Stomach (tissue), 8 donors: ENCODE measurements at regions not wholly inside any gene's neighbourhood (a gene's known extent, or its start where the extent isn't known, plus 50 kb on each side); places are given as distances from the start of the nearest gene placed in this dataset.

ENCODE experiments used
- DNase-seq, 2 donors: peaks; one replicate each; pipeline versions ENCODE4 v3.0.0 to v3.0.0-alpha.2; 2013 to 2019
- H3K27ac ChIP-seq, 5 donors: fragments of 200-600 bp in 4 of 5; sonication (generic) in 4 of 5; one replicate each; pipeline ENCODE4 v1.5.1; 2013 to 2019; ENCODE audit warnings: mild to moderate bottlenecking in 1 of 5, moderate library complexity in 1 of 5
- H3K27me3 ChIP-seq, 3 donors: fragments of 200-600 bp; sonication (generic); one replicate each; pipeline ENCODE4 v1.5.1; 2017 to 2019; ENCODE audit warnings: mixed run types in 1 of 3
- H3K36me3 ChIP-seq, 4 donors: fragments of 200-600 bp; sonication (generic); 1 replicate in 3 of 4; 2 replicates in 1 of 4; pipeline ENCODE4 v1.5.1; 2016 to 2019
- H3K4me1 ChIP-seq, 4 donors: fragments of 200-600 bp; sonication (generic); one replicate each; pipeline ENCODE4 v1.5.1; 2016 to 2019
- H3K4me3 ChIP-seq, 4 donors: fragments of 200-600 bp; sonication (generic) in 3 of 4; one replicate each; pipeline ENCODE4 v1.5.1; 2016 to 2019; ENCODE audit warnings: mild to moderate bottlenecking in 1 of 4
- H3K9me3 ChIP-seq, 4 donors: fragments of 200-600 bp; sonication (generic); one replicate each; pipeline ENCODE4 v1.5.1; 2016 to 2019
- EP300 ChIP-seq: sonication (generic); formaldehyde crosslinking; IDR thresholded peaks from one replicate; pipeline ENCODE4 v1.6.1; 2017; ENCODE audit warnings: antibody characterized with exemption
- POLR2A ChIP-seq, 4 donors: fragments of 450-650 bp; IDR thresholded peaks; one replicate each; pipeline ENCODE4 v1.6.1; 2016; ENCODE audit warnings: antibody characterized with exemption in 4 of 4, control low read depth in 2 of 4, mild to moderate bottlenecking in 1 of 4, moderate library complexity in 1 of 4
- POLR2AphosphoS5 ChIP-seq, 3 donors: sonication (generic); formaldehyde crosslinking; IDR thresholded peaks; one replicate each; pipeline ENCODE4 v1.6.1; 2016; ENCODE audit warnings: antibody characterized with exemption in 3 of 3
- WGBS, 5 donors: extraction: QIAGEN DNeasy Blood & Tissue Kit in 3 of 5; methylation state at CpG; one replicate each; pipeline versions ENCODE4 v1.1.5 to v1.1.7; 2013 to 2018; 5-methylcytosine and 5-hydroxymethylcytosine counted together
- intact Hi-C: fragments of 100-400 bp; cut with DNase I; formaldehyde crosslinking; loops from one replicate; pipeline ENCODE4 v1.15.1; 2023; ENCODE audit warnings: low total_unique reads
- TF ChIP-seq, protein P1 (sequence below), 7 experiments: fragments of 450-650 bp in 4 of 7; fragments of 200-600 bp in 3 of 7; sonication (generic) in 3 of 7; IDR thresholded peaks; one replicate each; pipeline ENCODE4 v1.5.1; 2016 to 2019; ENCODE audit warnings: antibody characterized with exemption in 7 of 7, control low read depth in 2 of 7, mild to moderate bottlenecking in 1 of 7
- donor health status: healthy with polysubstance abuse.
- donor health status: Bipolar disorder and iron deficiency.
- donor health status: healthy.

DNA sequence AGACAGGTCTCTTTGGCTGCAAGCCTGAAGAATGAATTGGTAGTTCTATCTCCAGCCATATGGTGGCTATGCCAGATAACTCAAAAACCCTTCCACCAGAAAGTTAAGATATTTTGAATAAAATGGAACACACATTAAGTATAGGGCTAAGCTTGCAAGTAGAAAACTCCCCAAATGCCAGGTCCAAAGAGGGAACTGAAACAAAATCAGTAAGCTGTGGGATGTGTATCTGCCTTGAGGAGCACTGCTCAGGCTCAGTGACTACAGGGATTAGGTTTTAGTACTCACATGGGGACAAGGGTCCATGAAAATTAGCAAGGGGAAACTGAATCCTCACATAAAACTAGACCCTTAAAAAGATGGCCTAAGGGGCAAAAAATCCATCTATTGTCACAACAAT lies 115.7 kb upstream of the PMFBP1 start:
- no peak for DNase-seq
- Histone ChIP-seq H3K4me1 (no peaks in the 10 kb centered on the region), H3K4me3 (no peak overlapping the region), H3K27me3 (no peaks in the 10 kb centered on the region), H3K9me3 (no peaks in the 10 kb centered on the region), H3K36me3 (no peaks in the 10 kb centered on the region), H3K27ac (no peak overlapping the region)
- TF ChIP-seq, protein P1, sequence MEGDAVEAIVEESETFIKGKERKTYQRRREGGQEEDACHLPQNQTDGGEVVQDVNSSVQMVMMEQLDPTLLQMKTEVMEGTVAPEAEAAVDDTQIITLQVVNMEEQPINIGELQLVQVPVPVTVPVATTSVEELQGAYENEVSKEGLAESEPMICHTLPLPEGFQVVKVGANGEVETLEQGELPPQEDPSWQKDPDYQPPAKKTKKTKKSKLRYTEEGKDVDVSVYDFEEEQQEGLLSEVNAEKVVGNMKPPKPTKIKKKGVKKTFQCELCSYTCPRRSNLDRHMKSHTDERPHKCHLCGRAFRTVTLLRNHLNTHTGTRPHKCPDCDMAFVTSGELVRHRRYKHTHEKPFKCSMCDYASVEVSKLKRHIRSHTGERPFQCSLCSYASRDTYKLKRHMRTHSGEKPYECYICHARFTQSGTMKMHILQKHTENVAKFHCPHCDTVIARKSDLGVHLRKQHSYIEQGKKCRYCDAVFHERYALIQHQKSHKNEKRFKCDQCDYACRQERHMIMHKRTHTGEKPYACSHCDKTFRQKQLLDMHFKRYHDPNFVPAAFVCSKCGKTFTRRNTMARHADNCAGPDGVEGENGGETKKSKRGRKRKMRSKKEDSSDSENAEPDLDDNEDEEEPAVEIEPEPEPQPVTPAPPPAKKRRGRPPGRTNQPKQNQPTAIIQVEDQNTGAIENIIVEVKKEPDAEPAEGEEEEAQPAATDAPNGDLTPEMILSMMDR (IDR thresholded peaks at IDR 0.05): no peak
- no peak for TF ChIP-seq POLR2A (IDR thresholded peaks at IDR 0.05)
- TF ChIP-seq POLR2AphosphoS5 (IDR thresholded peaks at IDR 0.05): no peak
- no peak for TF ChIP-seq EP300
- intact Hi-C loops: no loop called here

DNA sequence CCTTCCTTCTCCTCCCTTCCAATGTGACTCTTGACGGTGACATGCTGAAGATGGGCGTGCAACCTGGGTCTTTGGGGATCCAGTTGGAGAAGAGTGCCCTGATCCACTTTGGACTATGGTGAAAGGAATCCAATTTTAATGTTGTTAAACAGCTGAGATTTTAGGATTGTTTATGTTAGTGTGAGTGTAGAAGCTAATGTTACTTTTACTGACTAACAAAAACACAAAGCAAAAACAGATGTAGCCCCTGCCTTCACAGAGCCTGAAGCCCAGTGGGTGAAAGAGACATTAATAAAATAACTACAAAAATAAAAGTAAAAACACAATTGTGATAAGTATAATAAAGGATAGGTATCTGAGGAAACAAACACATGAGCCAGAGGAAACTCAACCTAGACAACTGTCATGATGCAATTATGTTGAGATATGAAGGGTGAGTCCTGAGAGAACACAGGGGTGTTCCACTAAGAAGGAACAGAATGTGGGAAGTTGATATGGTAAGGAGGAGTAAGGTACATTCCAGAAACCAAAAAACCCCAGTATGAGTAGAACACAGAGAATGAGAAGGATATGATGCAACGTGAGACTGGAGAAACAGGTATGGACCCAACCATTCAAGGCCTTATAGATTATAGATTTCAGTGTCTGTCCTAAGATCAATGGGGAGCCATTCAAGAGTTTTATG lies 115.1 kb upstream of the PMFBP1 start:
- no peak overlapping the region for H3K27ac ChIP-seq
- 89 to 98% (median 97%) methylated on average over 3 of the region's 3 CpGs for WGBS, 5 donors
- no peaks in the 10 kb centered on the region for H3K36me3 ChIP-seq
- TF ChIP-seq POLR2AphosphoS5 (IDR thresholded peaks at IDR 0.05) (no peak), EP300 (no peak)
- TF ChIP-seq, protein P1 (IDR thresholded peaks at IDR 0.05): no peak
- intact Hi-C loops: no loop called here
- H3K4me3 ChIP-seq: no peak overlapping the region
- no peak for DNase-seq
- no peaks in the 10 kb centered on the region for H3K27me3 ChIP-seq
- no peaks in the 10 kb centered on the region for H3K9me3 ChIP-seq
- no peaks in the 10 kb centered on the region for H3K4me1 ChIP-seq

DNA sequence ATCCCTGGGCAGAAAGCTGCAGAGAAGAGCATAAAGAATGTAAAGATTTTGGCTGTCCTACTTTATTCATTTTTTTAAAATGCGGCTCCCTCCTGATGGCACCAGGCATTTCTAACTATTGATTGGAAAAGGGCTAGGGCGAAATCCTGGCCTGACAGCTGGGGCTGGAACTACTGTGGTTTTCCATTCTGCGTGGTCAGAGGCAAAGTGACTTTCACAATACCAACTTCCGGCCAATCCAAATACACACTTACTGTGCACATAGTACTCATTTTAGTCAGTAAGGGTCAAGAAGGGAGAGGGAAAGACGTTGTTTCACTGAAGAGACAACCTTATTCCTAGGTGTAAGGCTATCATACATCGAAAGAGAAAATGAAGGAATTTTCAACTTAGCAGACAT lies 113.8 kb upstream of the PMFBP1 start:
- H3K4me1 ChIP-seq: no peaks in the 10 kb centered on the region
- DNase-seq: no peak
- no peak overlapping the region for H3K27ac ChIP-seq
- H3K36me3 ChIP-seq: no peaks in the 10 kb centered on the region
- 82 to 95% (median 87%) methylated on average over 6 of the region's 6 CpGs for WGBS, 5 donors
- no peak overlapping the region for H3K4me3 ChIP-seq
- TF ChIP-seq POLR2AphosphoS5 (IDR thresholded peaks at IDR 0.05): no peak
- no peak for TF ChIP-seq POLR2A (IDR thresholded peaks at IDR 0.05)
- TF ChIP-seq, protein P1 (IDR thresholded peaks at IDR 0.05): no peak
- no peak for TF ChIP-seq EP300
- H3K27me3 ChIP-seq: no peaks in the 10 kb centered on the region
- intact Hi-C loops: no loop called here
- H3K9me3 ChIP-seq: no peaks in the 10 kb centered on the region

DNA sequence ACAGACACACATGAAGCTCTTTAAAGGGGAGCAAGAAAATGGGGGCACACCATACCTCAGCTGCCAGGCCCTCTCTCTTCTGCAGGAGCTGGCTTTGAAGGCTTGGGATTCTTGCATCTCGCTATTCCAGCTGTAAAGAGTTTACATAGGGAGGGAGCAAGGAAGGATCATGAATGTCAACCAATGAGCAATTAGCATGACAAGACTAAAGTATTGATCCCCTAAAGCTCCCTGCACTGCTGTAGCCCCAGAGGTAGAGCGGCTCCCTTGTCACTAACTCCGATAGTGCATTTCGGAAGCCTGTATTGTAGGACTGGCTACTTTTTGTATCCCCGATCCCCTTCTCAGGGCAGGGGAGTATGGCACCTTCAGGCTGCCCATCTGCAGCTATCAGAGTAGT lies 113.4 kb upstream of the PMFBP1 start:
- H3K27ac ChIP-seq: no peak overlapping the region
- no peak overlapping the region for H3K4me3 ChIP-seq
- 86 to 94% (median 90%) methylated on average over 5 of the region's 5 CpGs for WGBS, 5 donors
- no peaks in the 10 kb centered on the region for H3K9me3 ChIP-seq
- TF ChIP-seq POLR2AphosphoS5 (IDR thresholded peaks at IDR 0.05) (no peak), POLR2A (IDR thresholded peaks at IDR 0.05) (no peak), EP300 (no peak)
- TF ChIP-seq, protein P1 (IDR thresholded peaks at IDR 0.05): no peak
- no peaks in the 10 kb centered on the region for H3K4me1 ChIP-seq
- H3K27me3 ChIP-seq: no peaks in the 10 kb centered on the region
- no peaks in the 10 kb centered on the region for H3K36me3 ChIP-seq
- intact Hi-C loops: no loop called here
- DNase-seq: no peak
